Thoracic aorta (tissue), 2 donors: ENCODE measurements at regions not wholly inside any gene's neighbourhood (a gene's known extent, or its start where the extent isn't known, plus 50 kb on each side); places are given as distances from the start of the nearest gene placed in this dataset.

Source experiments
- ATAC-seq: fragments of 150-250 bp; one replicate; pipeline ENCODE4 v1.8.0; 2017; ENCODE audit warnings: low read depth; ENCODE audit not compliant: insufficient number of reproducible peaks, low FRiP score
- DNase-seq: peaks from one replicate; pipeline ENCODE4 v3.0.0-alpha.2; 2020; ENCODE audit warnings: low spot score
- H3K27ac ChIP-seq, 2 donors: fragments of 200-600 bp; sonication (generic); 1 replicate in 1 of 2; 2 replicates in 1 of 2; pipeline ENCODE4 v1.5.1; 2016; ENCODE audit warnings: mild to moderate bottlenecking in 2 of 2, moderate library complexity in 2 of 2
- H3K27me3 ChIP-seq: fragments of 200-600 bp; sonication (generic); replicated peaks from 2 replicates; pipeline ENCODE4 v1.6.0; 2016; ENCODE audit warnings: mild to moderate bottlenecking; ENCODE audit not compliant: insufficient read depth
- H3K36me3 ChIP-seq: fragments of 200-600 bp; sonication (generic); one replicate; pipeline ENCODE4 v1.5.1; 2016
- H3K4me1 ChIP-seq, 2 donors: fragments of 200-600 bp; sonication (generic); 1 replicate in 1 of 2; 2 replicates in 1 of 2; pipeline versions ENCODE4 v1.5.1 to v1.6.0; 2016; ENCODE audit warnings: low read depth in 2 of 2, mild to moderate bottlenecking in 1 of 2; ENCODE audit not compliant: control insufficient read depth in 1 of 2
- H3K4me3 ChIP-seq: fragments of 200-600 bp; sonication (generic); 2 replicates; pipeline ENCODE4 v1.5.1; 2016; ENCODE audit warnings: mild to moderate bottlenecking
- H3K9me3 ChIP-seq: fragments of 200-600 bp; sonication (generic); 2 replicates; pipeline ENCODE4 v1.5.1; 2016
- TF ChIP-seq, protein P1 (sequence below): fragments of 200-600 bp; sonication (generic); IDR thresholded peaks from one replicate; pipeline ENCODE4 v1.5.1; 2019; ENCODE audit warnings: antibody characterized with exemption

DNA sequence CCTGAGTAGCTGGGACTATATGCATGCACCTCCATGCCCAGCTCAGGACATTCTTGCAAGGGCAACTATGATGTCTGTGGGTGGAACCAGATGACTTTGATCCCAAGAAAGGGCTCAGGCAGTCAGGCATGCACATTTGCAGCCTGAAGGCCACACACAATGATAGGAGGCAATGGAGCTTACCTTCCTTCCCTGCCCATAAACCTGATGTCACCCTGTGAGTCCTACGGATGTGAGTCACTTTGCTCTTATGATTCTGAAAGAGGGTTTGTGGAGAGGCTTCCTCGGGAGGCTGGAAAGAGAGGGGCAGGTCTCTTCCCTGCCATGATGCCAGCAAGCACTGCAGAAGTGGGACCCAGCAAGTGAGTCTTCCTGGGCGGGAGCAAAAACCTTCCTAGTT, 202.4 kb downstream of the LY86 start:
- ATAC-seq (no peak), DNase-seq (no peak)
- no peaks in the 10 kb centered on the region for H3K4me1 ChIP-seq
- H3K9me3 ChIP-seq = no peaks in the 10 kb centered on the region
- H3K4me3 ChIP-seq = no peak overlapping the region
- H3K27ac ChIP-seq = no peak overlapping the region
- no peaks in the 10 kb centered on the region for H3K27me3 ChIP-seq
- no peaks in the 10 kb centered on the region for H3K36me3 ChIP-seq
- TF ChIP-seq, protein P1, sequence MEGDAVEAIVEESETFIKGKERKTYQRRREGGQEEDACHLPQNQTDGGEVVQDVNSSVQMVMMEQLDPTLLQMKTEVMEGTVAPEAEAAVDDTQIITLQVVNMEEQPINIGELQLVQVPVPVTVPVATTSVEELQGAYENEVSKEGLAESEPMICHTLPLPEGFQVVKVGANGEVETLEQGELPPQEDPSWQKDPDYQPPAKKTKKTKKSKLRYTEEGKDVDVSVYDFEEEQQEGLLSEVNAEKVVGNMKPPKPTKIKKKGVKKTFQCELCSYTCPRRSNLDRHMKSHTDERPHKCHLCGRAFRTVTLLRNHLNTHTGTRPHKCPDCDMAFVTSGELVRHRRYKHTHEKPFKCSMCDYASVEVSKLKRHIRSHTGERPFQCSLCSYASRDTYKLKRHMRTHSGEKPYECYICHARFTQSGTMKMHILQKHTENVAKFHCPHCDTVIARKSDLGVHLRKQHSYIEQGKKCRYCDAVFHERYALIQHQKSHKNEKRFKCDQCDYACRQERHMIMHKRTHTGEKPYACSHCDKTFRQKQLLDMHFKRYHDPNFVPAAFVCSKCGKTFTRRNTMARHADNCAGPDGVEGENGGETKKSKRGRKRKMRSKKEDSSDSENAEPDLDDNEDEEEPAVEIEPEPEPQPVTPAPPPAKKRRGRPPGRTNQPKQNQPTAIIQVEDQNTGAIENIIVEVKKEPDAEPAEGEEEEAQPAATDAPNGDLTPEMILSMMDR = no peak

DNA sequence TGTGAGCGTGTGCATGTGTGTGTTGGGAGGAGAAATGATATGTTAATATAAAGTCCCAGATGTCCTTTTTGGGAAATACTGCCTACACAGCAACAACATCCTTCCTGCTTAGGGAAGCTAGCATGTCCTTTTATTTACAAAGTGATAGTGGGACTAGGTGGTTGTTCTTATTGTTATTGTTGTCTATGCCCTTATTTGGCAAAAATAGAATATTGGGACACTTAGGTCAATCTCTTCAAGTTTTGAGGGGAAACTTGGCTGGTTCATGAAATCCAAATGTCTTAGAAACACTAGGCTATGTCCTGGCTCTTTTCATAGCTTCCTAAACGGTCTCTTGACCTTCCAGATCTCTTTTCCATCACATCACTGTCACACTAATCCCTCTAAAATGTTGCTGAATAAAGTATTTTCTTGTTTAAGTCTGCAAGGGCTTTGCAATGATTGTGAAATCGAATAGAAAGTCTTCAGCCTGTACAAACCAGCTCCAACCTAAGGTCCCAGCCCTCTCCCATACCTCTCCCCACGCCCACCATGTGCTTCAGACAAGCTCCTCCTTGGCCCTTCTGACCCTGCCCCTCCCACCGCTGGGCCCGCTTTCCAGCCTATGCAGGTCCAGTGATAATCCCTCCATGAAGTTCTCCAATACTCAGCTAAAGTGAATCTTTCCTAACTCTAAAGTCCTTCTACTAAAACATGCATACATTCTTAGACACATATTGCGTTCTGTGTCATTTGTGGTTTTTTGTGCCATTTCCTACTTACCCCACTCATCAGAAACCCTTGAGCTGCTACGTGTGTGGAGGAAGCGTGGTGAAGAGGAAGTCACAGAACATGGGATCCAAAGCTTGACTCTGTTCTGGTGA, 205.1 kb downstream of the LY86 start:
- Histone ChIP-seq H3K36me3 (no peaks in the 10 kb centered on the region), H3K27ac (no peak overlapping the region), H3K4me3 (no peak overlapping the region), H3K4me1 (no peaks in the 10 kb centered on the region), H3K9me3 (no peaks in the 10 kb centered on the region), H3K27me3 (no peaks in the 10 kb centered on the region)
- TF ChIP-seq, protein P1 = no peak
- ATAC-seq (no peak), DNase-seq (no peak)

DNA sequence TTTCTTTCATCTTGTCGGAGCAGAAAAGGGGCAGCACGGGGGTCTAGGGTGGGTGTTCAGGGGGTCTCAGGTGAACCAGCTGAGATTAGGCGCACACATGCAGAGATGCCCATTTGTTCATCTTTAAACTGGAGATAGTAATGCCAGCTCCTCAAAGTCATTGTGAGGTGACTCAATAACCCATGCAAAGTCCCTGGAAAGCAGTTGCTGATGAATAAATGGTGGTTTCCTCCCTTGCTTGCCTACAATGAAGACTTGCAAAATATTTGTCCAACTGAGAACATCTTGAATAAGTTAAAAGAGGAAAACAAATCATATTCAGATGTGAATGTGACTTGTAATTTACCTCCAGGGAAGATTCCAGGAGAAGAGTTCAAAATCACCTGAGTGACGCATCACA, 206.9 kb downstream of the LY86 start:
- Histone ChIP-seq H3K4me1 (no peaks in the 10 kb centered on the region), H3K4me3 (no peak overlapping the region), H3K27ac (no peak overlapping the region), H3K27me3 (no peaks in the 10 kb centered on the region), H3K9me3 (no peaks in the 10 kb centered on the region), H3K36me3 (no peaks in the 10 kb centered on the region)
- no peak for DNase-seq
- TF ChIP-seq, protein P1 = no peak
- ATAC-seq = no peak

DNA sequence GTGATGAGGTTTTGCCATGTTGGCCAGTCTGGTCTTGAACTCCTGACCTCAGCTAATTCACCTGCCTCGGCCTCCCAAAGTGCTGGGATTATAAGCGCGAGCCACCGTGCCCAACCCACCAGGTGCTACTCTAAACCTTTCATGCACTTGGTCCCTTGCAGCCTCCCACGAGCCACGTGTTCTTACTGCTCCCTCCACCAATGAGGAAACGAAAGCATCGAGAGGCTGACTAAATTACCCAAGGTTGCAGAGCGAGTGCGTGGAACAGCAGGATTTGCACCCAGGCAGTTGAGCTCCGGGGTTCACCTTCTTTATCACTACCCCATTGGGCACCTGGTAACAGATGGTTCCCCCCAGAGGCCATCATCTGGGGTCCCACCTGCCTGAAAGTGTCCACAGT, 208.3 kb downstream of the LY86 start:
- no peak for ATAC-seq
- H3K36me3 ChIP-seq = no peaks in the 10 kb centered on the region
- H3K27me3 ChIP-seq = no peaks in the 10 kb centered on the region
- TF ChIP-seq, protein P1 = no peak
- H3K9me3 ChIP-seq = no peaks in the 10 kb centered on the region
- H3K4me1 ChIP-seq = no peaks in the 10 kb centered on the region
- H3K27ac ChIP-seq = no peak overlapping the region
- no peak overlapping the region for H3K4me3 ChIP-seq
- no peak for DNase-seq

DNA sequence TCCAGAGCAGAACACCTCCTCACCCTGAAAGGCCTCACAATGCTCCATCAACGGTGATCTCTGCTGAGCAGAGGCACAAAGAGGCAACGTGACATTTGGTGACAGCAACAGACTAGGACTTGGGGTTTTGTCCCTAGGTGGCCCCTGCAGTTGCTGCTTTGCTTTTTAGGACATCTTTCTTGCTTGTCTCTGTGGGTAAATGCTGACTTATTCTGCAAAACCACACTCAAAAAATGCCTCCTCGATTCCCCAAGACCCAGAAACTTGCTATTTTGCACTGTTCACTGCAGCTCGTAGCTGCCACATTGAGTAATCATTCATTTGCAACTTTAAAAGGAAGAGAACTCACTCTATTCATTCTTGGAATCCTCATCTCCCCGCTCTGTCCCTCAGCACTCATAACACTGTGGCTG, 209.9 kb downstream of the LY86 start:
- no peaks in the 10 kb centered on the region for H3K36me3 ChIP-seq
- ATAC-seq (no peak), DNase-seq (no peak)
- H3K4me1 ChIP-seq = no peaks in the 10 kb centered on the region
- TF ChIP-seq, protein P1 = no peak
- no peaks in the 10 kb centered on the region for H3K27me3 ChIP-seq
- H3K4me3 ChIP-seq = no peak overlapping the region
- H3K9me3 ChIP-seq = no peaks in the 10 kb centered on the region
- no peak overlapping the region for H3K27ac ChIP-seq
